Spleen (tissue), 11 donors: ENCODE measurements at regions not wholly inside any gene's neighbourhood (a gene's known extent, or its start where the extent isn't known, plus 50 kb on each side); places are given as distances from the start of the nearest gene placed in this dataset.
"Not testable (repeated sequence)": the region's sequence is repeated elsewhere in the genome, so short reads cannot be mapped to it uniquely, and the experiment has no call there.

ENCODE experiments used
- DNase-seq: peaks from one replicate; pipeline ENCODE4 v3.0.0-alpha.2; 2020
- H3K27ac ChIP-seq, 8 donors: fragments of 200-600 bp; sonication (generic) in 7 of 8; 1 replicate in 4 of 8; 2 replicates in 4 of 8; pipeline versions ENCODE4 v1.5.0 to v1.8.0; 2016 to 2021; ENCODE audit warnings: inconsistent platforms in 4 of 8, mild to moderate bottlenecking in 4 of 8, moderate library complexity in 1 of 8
- H3K27me3 ChIP-seq, 7 donors: fragments of 200-600 bp; sonication (generic) in 6 of 7; replicated peaks in 1 of 7; 1 replicate in 4 of 7; 2 replicates in 3 of 7; pipeline versions ENCODE4 v1.5.0 to v1.8.0; 2016 to 2021; ENCODE audit warnings: inconsistent platforms in 3 of 7, mild to moderate bottlenecking in 1 of 7
- H3K36me3 ChIP-seq, 6 donors: fragments of 200-600 bp; sonication (generic) in 5 of 6; 1 replicate in 4 of 6; 2 replicates in 2 of 6; pipeline versions ENCODE4 v1.5.0 to v1.8.0; 2016 to 2021; ENCODE audit warnings: inconsistent platforms in 2 of 6
- H3K4me1 ChIP-seq, 6 donors: fragments of 200-600 bp; sonication (generic) in 5 of 6; 1 replicate in 3 of 6; 2 replicates in 3 of 6; pipeline versions ENCODE4 v1.5.0 to v1.8.0; 2016 to 2021; ENCODE audit warnings: inconsistent platforms in 3 of 6
- H3K4me3 ChIP-seq, 8 donors: fragments of 200-600 bp; sonication (generic) in 7 of 8; 1 replicate in 4 of 8; 2 replicates in 4 of 8; pipeline versions ENCODE4 v1.5.0 to v1.8.0; 2016 to 2021; ENCODE audit warnings: inconsistent platforms in 4 of 8, mild to moderate bottlenecking in 4 of 8, moderate library complexity in 2 of 8
- H3K9me3 ChIP-seq, 8 donors: fragments of 200-600 bp; sonication (generic) in 7 of 8; 1 replicate in 4 of 8; 2 replicates in 4 of 8; pipeline versions ENCODE4 v1.5.0 to v1.8.0; 2016 to 2021; ENCODE audit warnings: inconsistent platforms in 4 of 8
- CTCF ChIP-seq, 11 experiments: fragments of 200-600 bp in 7 of 11; fragments of 450-650 bp in 4 of 11; sonication (generic) in 4 of 11; IDR thresholded peaks in 8 of 11; conservative IDR thresholded peaks in 3 of 11; 1 replicate in 7 of 11; 2 replicates in 4 of 11; pipeline versions ENCODE4 v1.4.0 to v1.8.0; 2016 to 2021; ENCODE audit warnings: antibody characterized with exemption in 11 of 11, inconsistent platforms in 4 of 11, mild to moderate bottlenecking in 1 of 11
- POLR2A ChIP-seq, 3 donors: fragments of 450-650 bp; IDR thresholded peaks; one replicate each; pipeline ENCODE4 v1.5.1; 2017; ENCODE audit warnings: antibody characterized with exemption in 3 of 3, mild to moderate bottlenecking in 1 of 3
- POLR2AphosphoS5 ChIP-seq, 3 donors: sonication (generic); formaldehyde crosslinking; IDR thresholded peaks; one replicate each; pipeline ENCODE4 v1.5.1; 2017; ENCODE audit warnings: antibody characterized with exemption in 3 of 3
- WGBS, 5 donors: extraction: QIAGEN DNeasy Blood & Tissue Kit in 3 of 5; methylation state at CpG; one replicate each; pipeline versions ENCODE4 v1.1.5 to v1.1.7; 2013 to 2018; 5-methylcytosine and 5-hydroxymethylcytosine counted together
- intact Hi-C: fragments of 100-400 bp; cut with DNase I; formaldehyde crosslinking; loops from one replicate; pipeline ENCODE4 v1.15.0; 2023; ENCODE audit warnings: low total_unique reads
- donor health status: healthy with polysubstance abuse.
- donor health status: DM: no; HTN: no; CAD: no; lungs with moderate emphysema.
- donor health status: DM: no; HTN: no; CAD: no.
- donor health status: Bipolar disorder and iron deficiency.
- donor health status: healthy.
- donor health status: DM: no; HTN: no; CAD: no.
- donor health status: DM: yes; HTN: yes; CAD: no.

GRCh38 chr5:106072208-106072607 is 1598.5 kb downstream of the EFNA5 start:
- H3K27me3 ChIP-seq: no peaks in the 10 kb centered on the region
- intact Hi-C loops: no loop called here
- peaks cover 0 to 15% (median 8%) of the 10 kb centered on the region in 8 donors for H3K9me3 ChIP-seq
- H3K36me3 ChIP-seq: no peaks in the 10 kb centered on the region
- no peak for DNase-seq
- H3K27ac ChIP-seq: no peak overlapping the region
- H3K4me3 ChIP-seq: no peak overlapping the region
- H3K4me1 ChIP-seq: no peaks in the 10 kb centered on the region
- TF ChIP-seq POLR2AphosphoS5 (IDR thresholded peaks at IDR 0.05) (no peak), POLR2A (IDR thresholded peaks at IDR 0.05) (no peak), CTCF (IDR thresholded peaks at IDR 0.05 in 8 of 11, conservative IDR thresholded peaks at IDR 0.05 in 3 of 11) (no peak)
- WGBS, 5 donors: 81 to 91% (median 89%) methylated on average over 2 of the region's 2 CpGs

DNA sequence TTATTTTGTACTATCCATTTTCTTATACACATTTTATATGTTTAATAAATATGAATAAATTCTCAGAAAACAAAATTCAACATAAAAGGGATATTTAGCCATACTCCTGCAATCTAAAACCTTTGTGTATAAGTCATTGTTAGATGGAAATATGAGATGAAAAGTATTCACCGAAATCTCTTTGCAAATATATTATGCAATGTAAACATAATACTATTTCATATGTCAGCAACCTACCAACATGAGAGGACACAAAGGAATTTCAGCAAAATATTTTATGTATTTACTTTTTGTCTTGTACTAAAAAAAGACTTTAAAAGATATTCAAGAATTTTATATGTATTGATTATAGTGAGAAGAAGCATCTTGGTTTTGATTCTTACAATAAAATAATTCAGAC is 1623.4 kb downstream of the EFNA5 start:
- Histone ChIP-seq H3K4me1 (no peaks in the 10 kb centered on the region), H3K4me3 (no peak overlapping the region), H3K27ac (no peak overlapping the region), H3K27me3 (no peaks in the 10 kb centered on the region), H3K36me3 (no peaks in the 10 kb centered on the region), H3K9me3 (no peaks in the 10 kb centered on the region)
- intact Hi-C loops: no loop called here
- WGBS, 5 donors: 78 to 93% (median 86%) methylated on average over 1 of the region's 1 CpG
- DNase-seq: no peak
- no peak for TF ChIP-seq POLR2A (IDR thresholded peaks at IDR 0.05)
- no peak for TF ChIP-seq POLR2AphosphoS5 (IDR thresholded peaks at IDR 0.05)
- no peak for TF ChIP-seq CTCF (IDR thresholded peaks at IDR 0.05 in 8 of 11, conservative IDR thresholded peaks at IDR 0.05 in 3 of 11)

DNA sequence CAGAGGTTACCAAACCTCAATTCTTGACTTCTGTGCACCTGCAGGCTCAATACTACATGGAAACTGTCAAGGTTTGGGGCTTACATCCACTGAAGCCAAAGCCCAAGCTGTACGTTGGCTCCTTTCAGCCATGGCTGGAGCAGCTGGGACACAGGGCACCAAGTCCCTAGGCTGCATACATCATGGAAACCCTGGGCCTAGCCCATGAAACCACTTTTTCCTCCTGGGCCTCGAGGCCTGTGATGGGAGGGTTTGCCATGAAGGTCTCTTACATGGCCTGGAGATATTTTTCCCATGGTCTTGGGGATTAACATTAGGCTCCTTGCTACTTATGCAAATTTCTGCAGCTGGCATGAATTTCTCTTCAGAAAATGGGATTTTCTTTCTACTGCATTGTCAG is 1638.7 kb downstream of the EFNA5 start:
- H3K27ac ChIP-seq, H3K36me3 ChIP-seq, intact Hi-C loops, H3K4me3 ChIP-seq, H3K4me1 ChIP-seq, H3K27me3 ChIP-seq, DNase-seq: not testable (repeated sequence)
- WGBS, 5 donors: 43 to 62% (median 53%) methylated on average over 2 of the region's 2 CpGs
- peaks cover 0 to 22% (median 9%) of the 10 kb centered on the region in 8 donors for H3K9me3 ChIP-seq

DNA sequence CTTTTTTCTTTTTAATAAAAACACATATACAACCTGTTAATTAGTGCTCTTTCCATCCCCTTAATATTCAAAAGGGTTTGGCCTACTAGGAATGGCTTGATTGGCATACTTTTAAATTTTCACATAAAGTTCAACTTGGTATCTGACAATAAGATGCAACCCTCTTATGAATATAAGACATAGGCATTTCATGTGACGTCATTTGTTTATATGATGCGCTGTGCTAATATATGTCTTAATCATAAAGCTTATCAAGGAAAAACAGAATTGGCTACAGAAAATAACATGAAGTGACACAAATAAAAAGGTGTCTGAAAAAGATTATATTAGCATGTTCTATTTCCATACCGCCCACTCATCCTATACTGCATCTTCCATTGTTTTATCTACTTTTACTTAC is 1642.4 kb downstream of the EFNA5 start:
- no peak for DNase-seq
- no peak for TF ChIP-seq POLR2A (IDR thresholded peaks at IDR 0.05)
- TF ChIP-seq CTCF (IDR thresholded peaks at IDR 0.05 in 8 of 11, conservative IDR thresholded peaks at IDR 0.05 in 3 of 11): no peak
- TF ChIP-seq POLR2AphosphoS5 (IDR thresholded peaks at IDR 0.05): no peak
- intact Hi-C loops: no loop called here
- no peak overlapping the region for H3K27ac ChIP-seq
- H3K4me3 ChIP-seq: no peak overlapping the region
- 63 to 67% (median 64%) methylated on average over 3 of the region's 3 CpGs for WGBS, 5 donors
- H3K27me3 ChIP-seq: no peaks in the 10 kb centered on the region
- H3K9me3 ChIP-seq: peaks cover 0 to 18% (median 7%) of the 10 kb centered on the region in 8 donors
- no peaks in the 10 kb centered on the region for H3K36me3 ChIP-seq
- H3K4me1 ChIP-seq: no peaks in the 10 kb centered on the region

GRCh38 chr5:106020894-106021293 is 1649.8 kb downstream of the EFNA5 start:
- H3K27ac ChIP-seq: no peak overlapping the region
- intact Hi-C loops: no loop called here
- H3K27me3 ChIP-seq: no peaks in the 10 kb centered on the region
- no peak for TF ChIP-seq POLR2A (IDR thresholded peaks at IDR 0.05)
- TF ChIP-seq CTCF (IDR thresholded peaks at IDR 0.05 in 8 of 11, conservative IDR thresholded peaks at IDR 0.05 in 3 of 11): no peak
- no peak for TF ChIP-seq POLR2AphosphoS5 (IDR thresholded peaks at IDR 0.05)
- no peaks in the 10 kb centered on the region for H3K9me3 ChIP-seq
- H3K4me1 ChIP-seq: no peaks in the 10 kb centered on the region
- WGBS, 5 donors: 85 to 100% (median 91%) methylated on average over 1 of the region's 1 CpG
- DNase-seq: no peak
- H3K4me3 ChIP-seq: no peak overlapping the region
- no peaks in the 10 kb centered on the region for H3K36me3 ChIP-seq
